MCF 10A (cell line): ENCODE measurements at regions not wholly inside any gene's neighbourhood (a gene's known extent, or its start where the extent isn't known, plus 50 kb on each side); places are given as distances from the start of the nearest gene placed in this dataset.

ENCODE experiments used
- BruUV-seq: library from RNA; stranded (reverse); fragments of 400-500 nt; replicated peaks from 2 replicates; lab custom pipeline; 2021; lab: Mats Ljungman, UMichigan
- CTCF ChIA-PET: fragments of 300-600 bp; sonication (Branson Sonifier 250); formaldehyde crosslinking; extraction: SDS; loops from one replicate; lab custom pipeline; 2021; ENCODE audit warnings: antibody characterized with exemption, inconsistent platforms; lab: Yijun Ruan, JAX
- POLR2A ChIA-PET: fragments of 300-600, 350-650 bp; sonication (Branson Sonifier 250); formaldehyde crosslinking; extraction: SDS; loops from one replicate; lab custom pipeline; 2020; ENCODE audit warnings: antibody characterized with exemption, inconsistent platforms; lab: Yijun Ruan, JAX
- DNase-seq: peaks from one replicate; pipeline ENCODE4 v3.0.0-alpha.2; 2018; ENCODE audit not compliant: unreplicated experiment
- H3K27ac Mint-ChIP-seq: one replicate; pipeline ENCODE4 v1.8.0; 2022; ENCODE audit warnings: mild to moderate bottlenecking, low read depth, mixed read lengths; ENCODE audit not compliant: unreplicated experiment
- H3K27me3 Mint-ChIP-seq: one replicate; pipeline ENCODE4 v1.8.0; 2022; ENCODE audit warnings: mixed read lengths; ENCODE audit not compliant: insufficient read depth, unreplicated experiment
- H3K36me3 Mint-ChIP-seq: one replicate; pipeline ENCODE4 v1.8.0; 2022; ENCODE audit warnings: mild to moderate bottlenecking, moderate library complexity, mixed read lengths; ENCODE audit not compliant: insufficient read depth, unreplicated experiment
- H3K4me1 Mint-ChIP-seq: one replicate; pipeline ENCODE4 v1.8.0; 2022; ENCODE audit warnings: mixed read lengths; ENCODE audit not compliant: insufficient read depth, unreplicated experiment
- H3K4me3 Mint-ChIP-seq: one replicate; pipeline ENCODE4 v1.8.0; 2022; ENCODE audit warnings: mild to moderate bottlenecking, moderate library complexity, mixed read lengths; ENCODE audit not compliant: unreplicated experiment
- H3K9me3 Mint-ChIP-seq: one replicate; pipeline ENCODE4 v1.8.0; 2022; ENCODE audit warnings: mixed read lengths; ENCODE audit not compliant: unreplicated experiment
- CTCF ChIP-seq: fragments of 200-600 bp; IDR thresholded peaks from one replicate; pipeline ENCODE4 v1.8.0; 2022; ENCODE audit warnings: antibody characterized with exemption, mild to moderate bottlenecking; ENCODE audit not compliant: unreplicated experiment
- intact Hi-C: fragments of 100-400 bp; cut with micrococcal nuclease; formaldehyde crosslinking; loops from 2 replicates; pipeline ENCODE4 v1.14.1; 2022

- ChIA-PET CTCF (no interaction called here), POLR2A (no interaction called here)
- Mint-ChIP-seq H3K9me3 (peaks cover 18% of the 10 kb centered on the region), H3K27me3 (peaks cover 48% of the 10 kb centered on the region), H3K27ac (no peak overlapping the region), H3K4me3 (no peak overlapping the region), H3K36me3 (no peaks in the 10 kb centered on the region), H3K4me1 (no peaks in the 10 kb centered on the region)
- no peak for TF ChIP-seq CTCF
- intact Hi-C loops, result no loop called here
- BruUV-seq, result no TSS peak
- DNase-seq, result no peak
Measured at GRCh38 chr3:95707268-95707667, 1107.1 kb upstream of the EPHA6 start.

GRCh38 chr3:95710684-95711083, 1103.7 kb upstream of the EPHA6 start:
- no TSS peak for BruUV-seq

GRCh38 chr3:95711789-95712188, 1102.6 kb upstream of the EPHA6 start:
- intact Hi-C loops, result no loop called here

More at GRCh38 chr3:95710684-95711083, 1103.7 kb upstream of the EPHA6 start:
- Mint-ChIP-seq H3K36me3 (no peaks in the 10 kb centered on the region), H3K27me3 (peaks cover 67% of the 10 kb centered on the region), H3K4me1 (no peaks in the 10 kb centered on the region), H3K27ac (no peak overlapping the region), H3K9me3 (peaks cover 10% of the 10 kb centered on the region), H3K4me3 (no peak overlapping the region)
- DNase-seq, result no peak
- TF ChIP-seq CTCF, result no peak
- CTCF ChIA-PET, result no interaction called here
- intact Hi-C loops, result no loop called here
- POLR2A ChIA-PET, result no interaction called here

DNA sequence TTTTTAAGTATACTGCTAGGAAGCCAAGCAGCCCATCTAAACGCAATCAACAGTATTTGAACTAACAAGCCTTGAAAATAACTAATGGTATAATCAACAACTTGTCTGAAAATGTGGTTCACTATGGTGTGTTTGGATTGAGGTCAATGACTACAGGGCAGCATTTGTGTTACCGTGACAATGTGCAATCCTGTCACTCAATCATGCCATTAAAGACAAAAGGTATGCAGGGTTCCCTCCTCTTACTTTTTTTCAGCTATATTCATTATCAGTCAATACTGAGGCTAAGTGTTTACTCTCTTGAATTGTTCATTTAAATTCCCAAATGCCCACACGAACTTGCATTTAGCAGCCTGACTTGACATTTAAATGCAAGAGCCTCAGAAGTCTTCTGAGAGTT, 1099.3 kb upstream of the EPHA6 start:
- no peaks in the 10 kb centered on the region for H3K4me1 Mint-ChIP-seq
- intact Hi-C loops, result no loop called here
- ChIA-PET CTCF (no interaction called here), POLR2A (no interaction called here)
- TF ChIP-seq CTCF, result no peak
- H3K9me3 Mint-ChIP-seq, result no peaks in the 10 kb centered on the region
- H3K4me3 Mint-ChIP-seq, result no peak overlapping the region
- DNase-seq, result no peak
- no peak overlapping the region for H3K27ac Mint-ChIP-seq
- H3K27me3 Mint-ChIP-seq, result peaks cover 85% of the 10 kb centered on the region
- no TSS peak for BruUV-seq
- no peaks in the 10 kb centered on the region for H3K36me3 Mint-ChIP-seq

More at GRCh38 chr3:95711789-95712188, 1102.6 kb upstream of the EPHA6 start:
- Mint-ChIP-seq H3K4me1 (no peaks in the 10 kb centered on the region), H3K9me3 (peaks cover 10% of the 10 kb centered on the region), H3K4me3 (no peak overlapping the region), H3K36me3 (no peaks in the 10 kb centered on the region), H3K27me3 (peaks cover 78% of the 10 kb centered on the region), H3K27ac (no peak overlapping the region)
- ChIA-PET POLR2A (no interaction called here), CTCF (no interaction called here)
- no peak for TF ChIP-seq CTCF
- BruUV-seq, result no TSS peak
- no peak for DNase-seq
